Mesendoderm (in vitro differentiated cells): ENCODE measurements at regions not wholly inside any gene's neighbourhood (a gene's known extent, or its start where the extent isn't known, plus 50 kb on each side); places are given as distances from the start of the nearest gene placed in this dataset.
"Not testable (repeated sequence)": the region's sequence is repeated elsewhere in the genome, so short reads cannot be mapped to it uniquely, and the experiment has no call there.

Source experiments
- DNase-seq: peaks from one replicate; pipeline ENCODE4 v3.0.0; 2013
- H2AK5ac ChIP-seq: 2 replicates; pipeline ENCODE4 v1.6.1; 2013; ENCODE audit warnings: low read length, inconsistent platforms
- H2BK120ac ChIP-seq: 2 replicates; pipeline ENCODE4 v1.6.1; 2013; ENCODE audit warnings: low read depth, mild to moderate bottlenecking, low read length, moderate library complexity, mixed read lengths
- H2BK15ac ChIP-seq: replicated peaks from 2 replicates; pipeline ENCODE4 v1.6.1; 2013; ENCODE audit warnings: low read depth, mild to moderate bottlenecking, moderate library complexity
- H2BK5ac ChIP-seq: 2 replicates; pipeline ENCODE4 v1.6.1; 2013; ENCODE audit warnings: low read length, inconsistent platforms
- H3K18ac ChIP-seq: 2 replicates; pipeline ENCODE4 v1.6.1; 2013; ENCODE audit warnings: mild to moderate bottlenecking, low read length, mixed read lengths
- H3K23ac ChIP-seq: one replicate; pipeline ENCODE4 v1.6.1; 2013; ENCODE audit warnings: low read length
- H3K27ac ChIP-seq: 2 replicates; pipeline ENCODE4 v1.5.1; 2013; ENCODE audit warnings: low read depth, mild to moderate bottlenecking, inconsistent platforms, low read length, moderate library complexity
- H3K27me3 ChIP-seq: 2 replicates; pipeline ENCODE4 v1.6.1; 2013; ENCODE audit warnings: low read length, control low read depth, mild to moderate bottlenecking, inconsistent platforms; ENCODE audit not compliant: insufficient read depth, poor library complexity
- H3K36me3 ChIP-seq: 2 replicates; pipeline ENCODE4 v1.6.1; 2013; ENCODE audit warnings: low read length, inconsistent platforms; ENCODE audit not compliant: control insufficient read depth, insufficient read depth
- H3K4ac ChIP-seq: one replicate; pipeline ENCODE4 v1.6.1; 2013; ENCODE audit warnings: low read depth, mild to moderate bottlenecking, low read length, moderate library complexity
- H3K4me1 ChIP-seq: 2 replicates; pipeline ENCODE4 v1.6.1; 2013; ENCODE audit warnings: low read depth, low read length, inconsistent platforms; ENCODE audit not compliant: control insufficient read depth
- H3K4me2 ChIP-seq: 2 replicates; pipeline ENCODE4 v1.6.1; 2013; ENCODE audit warnings: low read length
- H3K4me3 ChIP-seq: 2 replicates; pipeline ENCODE4 v1.5.1; 2013; ENCODE audit warnings: mild to moderate bottlenecking, low read length
- H3K56ac ChIP-seq: one replicate; pipeline ENCODE4 v1.6.1; 2013; ENCODE audit warnings: low read length
- H3K79me1 ChIP-seq: 2 replicates; pipeline ENCODE4 v1.6.1; 2013; ENCODE audit warnings: low read length, inconsistent platforms
- H3K79me2 ChIP-seq: 2 replicates; pipeline ENCODE4 v1.6.1; 2013; ENCODE audit warnings: mild to moderate bottlenecking, low read length; ENCODE audit not compliant: control insufficient read depth, insufficient read depth
- H3K9ac ChIP-seq: 2 replicates; pipeline ENCODE4 v1.6.1; 2013; ENCODE audit warnings: low read length, inconsistent platforms
- H4K5ac ChIP-seq: one replicate; pipeline ENCODE4 v1.6.1; 2013; ENCODE audit warnings: low read length
- H4K8ac ChIP-seq: one replicate; pipeline ENCODE4 v1.6.1; 2013; ENCODE audit warnings: low read depth, mild to moderate bottlenecking, control low read depth, low read length, moderate library complexity
- WGBS: extraction: QIAGEN DNeasy Blood & Tissue Kit; methylation state at CpG from one replicate; pipeline ENCODE4 v1.1.7; 2013; ENCODE audit warnings: low lambda C conversion rate, missing lambda C conversion rate; ENCODE audit not compliant: insufficient coverage; ENCODE audit errors: extremely low coverage; 5-methylcytosine and 5-hydroxymethylcytosine counted together

DNA sequence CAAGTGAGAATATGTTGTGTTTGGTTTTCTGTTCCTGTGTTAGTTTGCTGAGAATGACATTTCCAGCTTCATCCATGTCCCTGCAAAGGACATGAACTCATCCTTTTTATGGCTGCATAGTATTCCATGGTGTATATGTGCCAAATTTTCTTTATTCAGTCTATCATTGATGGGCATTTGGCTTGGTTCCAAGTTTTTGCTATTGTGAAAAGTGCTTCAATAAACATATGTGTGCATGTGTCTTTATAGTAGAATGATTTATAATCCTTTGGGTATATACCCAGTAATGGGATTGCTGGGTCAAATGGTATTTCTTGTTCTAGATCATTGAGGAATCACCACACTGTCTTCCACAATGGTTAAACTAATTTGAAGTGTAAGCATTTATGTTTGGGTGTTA is 513.6 kb upstream of the TPK1 start:
- H2AK5ac ChIP-seq, H3K27me3 ChIP-seq, H4K8ac ChIP-seq, H3K79me1 ChIP-seq, H3K27ac ChIP-seq, H4K5ac ChIP-seq, H3K36me3 ChIP-seq, H3K9ac ChIP-seq, H3K23ac ChIP-seq, H2BK15ac ChIP-seq, H3K18ac ChIP-seq, H3K4ac ChIP-seq, H3K79me2 ChIP-seq, H3K4me2 ChIP-seq, H2BK120ac ChIP-seq, H3K4me3 ChIP-seq, H3K4me1 ChIP-seq, H2BK5ac ChIP-seq, DNase-seq, H3K56ac ChIP-seq: not testable (repeated sequence)

DNA sequence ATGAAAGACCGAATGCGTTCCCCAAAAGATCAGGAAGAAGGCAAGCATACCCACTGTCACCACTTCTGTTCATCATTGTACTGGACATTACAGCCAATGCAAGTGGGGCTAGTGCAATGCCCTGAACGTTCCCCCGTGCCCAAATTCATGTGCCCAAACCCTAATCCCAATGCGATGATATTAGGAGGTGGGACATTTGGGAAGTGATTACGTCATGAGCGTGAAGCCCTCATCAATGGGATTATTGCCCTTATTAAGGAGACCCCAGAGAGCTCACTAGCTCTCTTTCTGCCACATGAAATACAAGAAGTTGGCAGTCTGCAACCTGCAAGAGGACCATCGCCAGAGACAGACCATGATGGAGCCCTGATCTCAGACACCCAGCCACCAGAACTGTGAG is 511.4 kb upstream of the TPK1 start:
- no peak overlapping the region for H3K9ac ChIP-seq
- no peaks in the 10 kb centered on the region for H3K79me2 ChIP-seq
- no peak overlapping the region for H2AK5ac ChIP-seq
- WGBS: no CpG with 5 or more reads among the region's 8 CpGs
- no peak overlapping the region for H3K27ac ChIP-seq
- H4K8ac ChIP-seq: no peak overlapping the region
- H3K56ac ChIP-seq: no peak overlapping the region
- no peak overlapping the region for H3K4ac ChIP-seq
- no peak overlapping the region for H3K18ac ChIP-seq
- no peaks in the 10 kb centered on the region for H3K36me3 ChIP-seq
- no peaks in the 10 kb centered on the region for H3K27me3 ChIP-seq
- no peak overlapping the region for H4K5ac ChIP-seq
- no peak overlapping the region for H2BK5ac ChIP-seq
- H3K79me1 ChIP-seq: no peaks in the 10 kb centered on the region
- H3K4me2 ChIP-seq: no peak overlapping the region
- no peak overlapping the region for H3K23ac ChIP-seq
- no peak overlapping the region for H2BK15ac ChIP-seq
- H3K4me3 ChIP-seq: no peak overlapping the region
- no peaks in the 10 kb centered on the region for H3K4me1 ChIP-seq
- H2BK120ac ChIP-seq: no peak overlapping the region
- no peak for DNase-seq

DNA sequence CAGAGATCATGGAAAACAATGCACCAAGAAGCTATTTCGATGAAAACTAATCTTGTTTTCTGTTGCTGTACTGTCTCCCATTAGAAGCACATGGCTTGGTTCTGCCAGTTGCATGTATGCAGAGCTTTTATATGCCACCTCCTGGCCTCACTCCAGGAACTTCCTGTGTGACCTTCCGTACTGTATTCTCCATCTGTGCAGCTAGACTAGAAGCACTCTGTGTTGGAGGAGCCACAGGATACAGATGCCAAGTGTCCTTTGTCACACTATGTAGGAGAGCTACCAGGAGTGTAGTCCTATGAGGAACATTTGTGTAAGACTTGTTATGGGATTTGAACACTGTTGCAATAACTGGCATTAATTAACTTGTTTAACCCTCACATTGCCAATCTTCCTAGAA is 503.5 kb upstream of the TPK1 start:
- WGBS: no CpG with 5 or more reads among the region's 2 CpGs
- no peak overlapping the region for H2BK15ac ChIP-seq
- H3K36me3 ChIP-seq: no peaks in the 10 kb centered on the region
- no peak overlapping the region for H2BK120ac ChIP-seq
- no peaks in the 10 kb centered on the region for H3K4me1 ChIP-seq
- no peaks in the 10 kb centered on the region for H3K27me3 ChIP-seq
- H3K56ac ChIP-seq: no peak overlapping the region
- no peak overlapping the region for H3K27ac ChIP-seq
- no peak overlapping the region for H3K9ac ChIP-seq
- no peak overlapping the region for H3K4ac ChIP-seq
- no peak overlapping the region for H4K8ac ChIP-seq
- no peak overlapping the region for H3K23ac ChIP-seq
- H3K4me2 ChIP-seq: no peak overlapping the region
- H2AK5ac ChIP-seq: no peak overlapping the region
- no peaks in the 10 kb centered on the region for H3K79me1 ChIP-seq
- H4K5ac ChIP-seq: no peak overlapping the region
- no peak overlapping the region for H3K18ac ChIP-seq
- H3K79me2 ChIP-seq: no peaks in the 10 kb centered on the region
- no peak overlapping the region for H2BK5ac ChIP-seq
- DNase-seq: peak; percentile 4
- no peak overlapping the region for H3K4me3 ChIP-seq

DNA sequence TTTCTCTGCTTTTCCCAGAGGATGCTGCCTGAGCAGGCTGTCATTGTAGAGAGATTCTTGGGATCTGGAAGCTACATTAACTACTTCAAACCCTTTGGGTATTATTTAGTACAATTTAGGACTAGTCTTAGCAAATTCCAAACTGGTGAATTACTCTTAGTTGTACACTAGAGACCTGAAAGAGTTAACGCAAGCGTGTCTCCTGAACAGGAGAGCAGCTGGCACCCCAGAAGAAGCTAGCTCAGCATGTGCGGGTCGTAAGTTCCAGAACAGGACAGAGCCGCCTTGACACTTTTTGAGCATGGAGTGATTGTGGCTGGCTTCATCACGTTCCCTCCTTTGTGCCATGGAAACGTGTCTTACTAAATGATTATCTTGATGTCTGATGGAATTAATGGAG is 495.7 kb upstream of the TPK1 start:
- no CpG with 5 or more reads among the region's 7 CpGs for WGBS

DNA sequence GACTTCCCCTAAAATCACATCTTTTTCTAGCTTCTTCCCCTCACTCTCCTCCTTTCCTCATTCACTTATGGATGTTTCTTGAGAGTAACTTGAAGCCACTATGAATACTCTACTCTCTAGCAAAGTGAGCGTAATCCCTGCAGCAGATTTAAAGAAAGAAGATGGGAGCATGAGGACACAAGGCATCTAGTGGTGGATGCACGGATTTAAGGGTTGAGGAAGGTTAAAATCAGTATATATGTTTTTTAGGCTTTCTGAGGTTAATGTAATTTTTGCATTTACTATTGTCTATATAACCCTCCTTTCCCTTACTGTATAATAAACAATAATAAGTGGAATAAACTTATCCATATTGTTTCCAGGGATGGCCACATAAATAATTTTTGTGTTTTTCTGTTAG is 495.2 kb upstream of the TPK1 start:
- no peaks in the 10 kb centered on the region for H3K27me3 ChIP-seq
- no peak overlapping the region for H3K4me3 ChIP-seq
- H4K8ac ChIP-seq: no peak overlapping the region

More for the DNA sequence above, 495.7 kb upstream of the TPK1 start:
- no peak overlapping the region for H3K4me3 ChIP-seq
- no peak overlapping the region for H3K27ac ChIP-seq
- no peaks in the 10 kb centered on the region for H3K27me3 ChIP-seq
- H3K18ac ChIP-seq: no peak overlapping the region
- H2AK5ac ChIP-seq: no peak overlapping the region
- no peaks in the 10 kb centered on the region for H3K36me3 ChIP-seq
- H2BK15ac ChIP-seq: no peak overlapping the region
- H3K4me2 ChIP-seq: no peak overlapping the region
- H3K4ac ChIP-seq: no peak overlapping the region
- H3K79me1 ChIP-seq: no peaks in the 10 kb centered on the region
- no peak overlapping the region for H3K56ac ChIP-seq
- no peak overlapping the region for H2BK120ac ChIP-seq
- H2BK5ac ChIP-seq: no peak overlapping the region
- no peak overlapping the region for H3K9ac ChIP-seq
- no peak overlapping the region for H4K5ac ChIP-seq
- DNase-seq: no peak
- H3K23ac ChIP-seq: no peak overlapping the region
- no peaks in the 10 kb centered on the region for H3K79me2 ChIP-seq
- no peaks in the 10 kb centered on the region for H3K4me1 ChIP-seq
- no peak overlapping the region for H4K8ac ChIP-seq

DNA sequence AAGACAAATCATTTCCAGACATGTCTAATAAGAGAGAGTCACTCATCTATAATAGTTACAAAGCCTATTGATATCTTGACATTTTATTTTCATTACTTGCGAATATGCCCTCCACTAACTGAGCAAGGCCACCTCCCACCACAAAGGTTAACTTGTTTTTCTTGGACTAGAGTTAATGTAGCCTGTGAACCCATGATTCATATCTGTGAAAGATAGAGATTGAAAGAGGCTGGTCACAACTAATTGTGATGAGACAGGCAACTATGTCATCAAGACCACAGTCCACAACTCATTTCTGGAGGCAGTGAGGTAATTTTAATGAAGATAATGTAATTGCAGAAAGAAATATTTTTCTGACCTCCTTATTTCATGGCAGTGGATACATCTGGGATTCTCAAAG is 491.8 kb upstream of the TPK1 start:
- Histone ChIP-seq H3K9ac (no peak overlapping the region), H2BK15ac (no peak overlapping the region), H2BK120ac (no peak overlapping the region), H3K56ac (no peak overlapping the region), H3K79me1 (no peaks in the 10 kb centered on the region), H4K5ac (no peak overlapping the region), H3K79me2 (no peaks in the 10 kb centered on the region), H3K36me3 (no peaks in the 10 kb centered on the region), H3K23ac (no peak overlapping the region), H4K8ac (no peak overlapping the region), H3K4me1 (no peaks in the 10 kb centered on the region), H3K4me3 (no peak overlapping the region), H3K27me3 (no peaks in the 10 kb centered on the region), H3K27ac (no peak overlapping the region), H2AK5ac (no peak overlapping the region), H3K18ac (no peak overlapping the region), H2BK5ac (no peak overlapping the region), H3K4me2 (no peak overlapping the region), H3K4ac (no peak overlapping the region)
- WGBS: no CpG with 5 or more reads among the region's 1 CpG
- no peak for DNase-seq

More for the DNA sequence above, 495.2 kb upstream of the TPK1 start:
- Histone ChIP-seq H3K4me2 (no peak overlapping the region), H2BK15ac (no peak overlapping the region), H3K79me1 (no peaks in the 10 kb centered on the region), H2BK120ac (no peak overlapping the region), H2BK5ac (no peak overlapping the region), H4K5ac (no peak overlapping the region), H3K4ac (no peak overlapping the region), H3K23ac (no peak overlapping the region), H2AK5ac (no peak overlapping the region), H3K9ac (no peak overlapping the region), H3K36me3 (no peaks in the 10 kb centered on the region), H3K56ac (no peak overlapping the region), H3K79me2 (no peaks in the 10 kb centered on the region), H3K27ac (no peak overlapping the region), H3K18ac (no peak overlapping the region), H3K4me1 (no peaks in the 10 kb centered on the region)
- WGBS: no CpG with 5 or more reads among the region's 2 CpGs
- no peak for DNase-seq
